ENCODE measurements at regions not wholly inside any gene's neighbourhood (a gene's known extent, or its start where the extent isn't known, plus 50 kb on each side); places are given as distances from the start of the nearest gene placed in this dataset.

DNA sequence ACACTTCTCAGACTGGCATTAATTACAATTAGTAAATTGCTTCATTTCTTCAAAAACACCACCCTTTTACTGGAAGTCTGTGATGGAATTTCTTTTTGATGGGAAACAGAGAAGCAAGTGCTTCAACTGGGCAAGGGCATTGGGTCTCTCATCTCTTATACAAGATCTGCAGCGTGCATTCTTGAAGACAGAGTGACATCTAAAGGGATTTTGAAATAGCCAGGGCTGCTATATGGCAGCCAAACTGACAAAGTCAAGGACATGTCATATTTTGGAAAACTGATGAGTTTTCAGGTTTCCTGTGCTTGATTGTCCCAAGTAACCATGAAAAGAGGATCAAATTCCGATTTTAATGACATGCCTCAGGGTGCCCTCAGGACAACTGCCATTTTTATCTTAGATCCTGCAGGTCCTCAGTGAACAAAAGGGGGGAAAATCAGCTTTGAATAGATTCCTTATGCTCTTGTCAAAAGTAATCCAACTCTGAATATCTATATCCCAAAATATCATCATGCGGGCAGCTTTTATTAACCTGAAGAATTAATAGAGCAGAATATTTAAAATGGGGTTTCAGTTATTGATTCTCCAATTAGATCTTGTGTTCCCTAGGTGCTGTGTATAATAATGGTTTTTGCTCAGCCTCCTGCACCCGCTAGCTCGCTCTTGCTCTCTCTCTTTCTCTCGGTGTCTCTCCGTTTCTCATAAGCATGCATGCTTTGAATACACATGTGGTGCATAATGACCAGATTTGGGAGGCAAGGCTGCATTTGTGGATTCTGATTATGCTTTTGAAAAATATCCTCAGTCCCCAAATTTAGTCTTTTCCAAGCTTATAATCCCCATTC is 221.8 kb downstream of the TTLL7 start:
- TF ChIP-seq, protein P1, sequence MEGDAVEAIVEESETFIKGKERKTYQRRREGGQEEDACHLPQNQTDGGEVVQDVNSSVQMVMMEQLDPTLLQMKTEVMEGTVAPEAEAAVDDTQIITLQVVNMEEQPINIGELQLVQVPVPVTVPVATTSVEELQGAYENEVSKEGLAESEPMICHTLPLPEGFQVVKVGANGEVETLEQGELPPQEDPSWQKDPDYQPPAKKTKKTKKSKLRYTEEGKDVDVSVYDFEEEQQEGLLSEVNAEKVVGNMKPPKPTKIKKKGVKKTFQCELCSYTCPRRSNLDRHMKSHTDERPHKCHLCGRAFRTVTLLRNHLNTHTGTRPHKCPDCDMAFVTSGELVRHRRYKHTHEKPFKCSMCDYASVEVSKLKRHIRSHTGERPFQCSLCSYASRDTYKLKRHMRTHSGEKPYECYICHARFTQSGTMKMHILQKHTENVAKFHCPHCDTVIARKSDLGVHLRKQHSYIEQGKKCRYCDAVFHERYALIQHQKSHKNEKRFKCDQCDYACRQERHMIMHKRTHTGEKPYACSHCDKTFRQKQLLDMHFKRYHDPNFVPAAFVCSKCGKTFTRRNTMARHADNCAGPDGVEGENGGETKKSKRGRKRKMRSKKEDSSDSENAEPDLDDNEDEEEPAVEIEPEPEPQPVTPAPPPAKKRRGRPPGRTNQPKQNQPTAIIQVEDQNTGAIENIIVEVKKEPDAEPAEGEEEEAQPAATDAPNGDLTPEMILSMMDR (IDR thresholded peaks at IDR 0.05; ENCODE audit: low read depth, low read length, poor library complexity, severe bottlenecking): no peak
- TF ChIP-seq EZH2phosphoT487 (IDR thresholded peaks at IDR 0.05; ENCODE audit: borderline replicate concordance, low read length): no peak
